HG02943 (cell line): ENCODE measurements at regions not wholly inside any gene's neighbourhood (a gene's known extent, or its start where the extent isn't known, plus 50 kb on each side); places are given as distances from the start of the nearest gene placed in this dataset.
"Not testable (repeated sequence)": the region's sequence is repeated elsewhere in the genome, so short reads cannot be mapped to it uniquely, and the experiment has no call there.

ENCODE experiments used
- ATAC-seq: cut with Tn5 transposase; IDR thresholded peaks from one replicate; pipeline ENCODE4 v1.9.1; 2021; ENCODE audit warnings: mild to moderate bottlenecking, low read depth, moderate library complexity; ENCODE audit not compliant: unreplicated experiment

DNA sequence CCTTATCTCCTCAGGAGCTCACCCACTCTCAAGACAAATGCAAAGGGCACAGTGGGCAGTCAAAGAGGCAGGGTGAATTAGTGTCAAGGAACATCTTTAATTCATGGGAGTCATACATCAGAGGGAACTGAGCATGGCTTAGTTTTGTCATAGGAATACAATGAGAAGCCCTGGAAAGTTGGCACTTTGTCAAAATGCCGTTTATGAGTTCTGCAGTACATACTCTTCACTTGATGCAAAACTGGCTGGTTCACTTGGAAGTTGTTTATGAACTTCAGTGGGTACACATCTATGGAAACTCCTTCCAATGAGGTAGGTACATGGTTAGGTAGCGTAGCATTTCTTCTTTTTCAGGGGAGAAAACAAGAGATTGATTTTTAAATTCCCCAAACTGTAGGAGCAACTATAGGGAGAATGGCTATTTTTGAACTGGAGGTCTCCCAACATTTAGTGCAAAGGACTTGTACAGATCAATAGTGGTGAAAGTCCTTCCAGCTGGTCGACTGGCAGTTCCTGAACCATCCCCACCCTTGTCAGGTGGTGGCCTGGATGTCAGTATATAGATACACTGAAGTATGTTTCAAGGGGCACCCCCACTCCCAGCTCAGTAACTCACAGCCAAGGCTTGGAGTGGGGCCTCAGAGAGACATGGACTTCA lies 580.5 kb downstream of the REEP3 start:
- ATAC-seq, result no peak

DNA sequence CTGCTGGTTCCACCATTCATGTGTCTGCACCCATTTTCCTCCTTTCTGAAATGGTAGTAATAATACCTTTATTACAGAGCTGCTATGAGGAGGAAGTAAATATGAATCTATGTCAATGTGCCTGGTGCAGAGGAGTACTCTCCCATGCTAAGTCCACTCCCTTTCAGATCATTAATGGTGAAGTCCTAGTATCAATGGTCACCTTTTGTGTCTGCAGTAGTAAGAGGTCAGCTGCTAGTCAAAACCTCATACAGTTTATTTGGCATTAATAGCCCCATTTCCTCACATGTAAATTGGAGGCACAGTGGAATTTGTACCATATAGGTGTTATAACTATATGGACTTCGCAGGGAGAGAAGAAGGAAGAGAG lies 581.0 kb downstream of the REEP3 start:
- no peak for ATAC-seq

DNA sequence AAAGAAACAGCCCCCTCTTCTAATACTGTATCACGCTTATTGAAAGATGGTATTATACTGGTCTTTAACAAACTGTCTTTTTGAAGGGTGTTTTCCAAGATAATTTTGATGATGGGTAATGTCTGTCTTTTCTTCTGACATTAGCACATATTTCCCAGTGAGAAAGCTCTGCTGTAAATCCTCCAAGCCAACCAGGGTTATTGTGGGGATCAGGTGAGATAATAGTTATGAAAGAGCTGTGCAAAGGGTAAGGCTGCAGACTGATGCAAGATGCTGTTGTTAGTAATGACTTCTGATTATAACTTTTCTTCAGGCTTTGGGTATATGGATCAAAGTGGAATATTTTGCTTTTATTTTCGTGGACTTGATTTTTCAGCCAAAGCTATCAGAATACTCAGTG lies 581.7 kb downstream of the REEP3 start:
- no peak for ATAC-seq

DNA sequence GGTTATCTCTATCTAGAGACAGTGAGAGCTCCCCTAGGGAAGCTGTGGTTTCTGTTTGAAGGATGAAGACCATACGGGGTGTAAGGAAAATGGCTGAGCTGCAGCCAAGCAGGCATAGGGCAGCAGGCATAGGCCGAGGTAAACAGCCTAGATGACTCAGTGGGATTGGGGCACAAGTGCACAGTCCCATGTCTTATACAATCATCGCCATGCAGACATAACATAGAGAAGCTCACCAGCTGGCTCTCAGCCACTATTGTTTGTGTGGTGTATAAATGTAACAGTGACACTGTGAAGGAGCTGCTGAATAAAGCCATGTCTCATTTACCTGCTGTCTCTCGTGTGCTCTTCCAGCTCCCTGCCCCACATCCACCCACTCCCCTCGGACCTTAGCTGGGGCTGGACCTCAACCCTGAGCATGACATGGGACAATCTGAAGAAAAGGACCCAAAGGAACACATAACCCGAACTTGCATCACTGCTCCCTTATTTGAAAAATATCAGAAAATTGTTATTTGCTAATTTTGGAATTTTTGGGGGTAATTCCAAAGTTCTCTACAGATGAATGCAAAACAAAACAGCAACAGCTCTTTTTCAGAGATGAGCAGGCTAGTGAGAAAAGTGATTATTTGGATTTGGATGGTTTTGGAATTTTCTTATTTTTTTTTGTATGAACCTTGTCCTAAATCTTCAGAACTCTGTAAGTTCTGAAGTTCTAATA lies 582.7 kb downstream of the REEP3 start:
- no peak for ATAC-seq

DNA sequence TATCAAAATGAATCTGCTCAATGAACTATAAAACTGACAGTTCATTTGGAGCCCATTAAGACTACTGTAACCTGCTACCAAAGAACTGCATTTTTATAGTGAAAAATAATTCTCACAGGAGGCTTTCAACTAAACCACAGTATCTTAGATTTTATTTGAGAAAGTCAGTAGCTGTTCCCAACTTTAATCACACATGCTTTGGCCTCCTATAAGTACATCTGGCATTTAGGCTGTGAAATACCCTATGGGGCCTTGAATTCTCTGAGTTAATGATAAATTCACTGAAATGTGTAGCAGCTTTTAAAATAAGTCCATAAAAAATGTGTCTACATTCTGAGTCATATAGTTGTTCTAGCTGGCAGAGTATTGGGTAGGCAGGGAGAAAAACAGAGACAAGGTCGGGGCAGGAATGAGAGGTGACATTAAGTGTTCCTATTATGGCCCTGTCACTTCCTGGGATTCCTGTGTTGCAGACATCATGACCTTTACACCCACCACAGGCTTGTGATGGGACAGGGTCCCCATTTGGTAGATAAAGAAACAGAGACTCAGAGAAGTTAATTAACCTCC lies 588.8 kb downstream of the REEP3 start:
- ATAC-seq, result no peak

DNA sequence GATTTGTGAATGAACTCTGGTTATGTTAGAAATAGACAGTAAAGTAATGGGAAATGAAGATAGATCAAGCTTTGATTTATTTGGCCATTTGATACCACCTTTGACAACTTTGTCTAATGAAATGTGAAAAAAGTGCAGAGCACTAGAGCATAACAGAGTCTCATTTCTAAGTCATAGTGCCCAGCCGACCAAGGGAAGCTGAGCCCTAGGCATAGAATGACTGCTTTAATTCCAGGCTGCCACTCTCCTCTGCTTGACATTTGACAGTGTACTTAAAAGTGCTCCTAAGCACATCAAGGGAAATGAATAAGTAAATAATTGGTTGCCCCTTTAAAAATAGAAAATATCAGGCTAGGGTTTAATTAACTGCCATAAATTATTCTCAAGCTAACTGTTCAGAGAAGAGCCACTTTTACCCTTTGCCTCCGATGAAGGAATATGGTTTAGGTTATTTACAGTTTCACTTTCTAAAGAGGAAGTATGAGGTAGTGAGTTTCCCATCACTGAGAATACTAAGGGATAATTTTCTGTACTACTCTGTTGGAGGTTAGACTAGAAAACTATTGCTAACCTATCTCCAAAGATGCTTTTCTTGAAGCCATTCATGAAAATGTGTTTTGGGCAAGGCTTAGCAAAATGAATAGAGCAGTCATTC lies 591.6 kb downstream of the REEP3 start:
- ATAC-seq, result no peak

DNA sequence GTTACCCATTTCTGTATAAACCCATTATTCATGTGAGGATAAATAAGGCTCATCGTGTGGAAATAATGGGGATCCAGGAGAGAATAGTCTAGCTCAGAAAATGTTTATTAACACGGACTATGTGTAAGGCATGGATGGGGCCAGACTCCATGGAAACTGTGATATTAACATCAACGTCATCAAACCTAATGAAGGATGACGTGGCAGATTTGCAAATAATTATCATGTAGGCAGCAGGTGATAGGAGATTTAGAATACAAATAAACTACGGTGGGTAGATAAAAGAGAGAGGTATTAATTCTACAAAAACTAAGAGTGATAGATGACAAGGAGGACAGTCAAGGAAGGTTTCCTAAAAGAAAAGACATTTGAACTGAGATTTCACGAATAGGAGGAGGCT lies 592.2 kb downstream of the REEP3 start:
- no peak for ATAC-seq

DNA sequence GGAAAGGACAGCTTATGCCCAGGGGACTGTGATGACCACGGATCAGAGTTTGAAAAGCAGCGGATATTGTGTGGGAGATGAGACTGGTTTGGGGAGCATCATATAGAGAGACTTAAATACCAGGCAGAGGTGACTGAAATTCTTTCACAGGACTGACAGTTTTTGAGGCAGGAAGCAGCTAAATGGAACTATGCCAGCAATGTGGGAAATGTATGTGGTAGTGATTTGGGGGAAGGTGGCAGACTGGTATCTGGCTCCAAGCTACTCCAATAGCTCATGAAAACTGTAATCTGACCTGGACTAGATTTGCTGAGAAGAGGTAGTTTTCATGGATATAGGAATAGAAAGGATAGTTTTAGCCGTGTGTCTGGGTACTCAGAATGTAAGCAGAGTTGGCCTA lies 592.6 kb downstream of the REEP3 start:
- ATAC-seq, result no peak

DNA sequence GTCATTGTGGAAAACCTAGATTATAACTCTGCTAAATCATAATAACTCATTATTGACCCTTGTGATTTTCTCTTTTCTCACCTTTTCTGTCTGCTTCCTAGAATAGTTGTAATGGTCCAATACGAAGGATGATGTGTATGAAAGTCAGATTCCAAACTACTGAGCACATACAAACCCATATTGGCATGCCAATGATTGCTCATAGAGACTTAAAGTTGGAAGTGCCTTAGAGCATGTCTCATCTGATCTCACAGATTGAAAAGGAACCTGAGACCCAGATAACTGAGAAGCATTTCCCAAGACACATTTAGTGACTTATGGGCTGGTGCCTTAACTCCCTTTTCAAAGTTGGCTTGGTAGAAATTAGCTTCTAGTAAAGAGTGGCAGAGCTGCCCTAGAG lies 594.3 kb downstream of the REEP3 start:
- no peak for ATAC-seq

DNA sequence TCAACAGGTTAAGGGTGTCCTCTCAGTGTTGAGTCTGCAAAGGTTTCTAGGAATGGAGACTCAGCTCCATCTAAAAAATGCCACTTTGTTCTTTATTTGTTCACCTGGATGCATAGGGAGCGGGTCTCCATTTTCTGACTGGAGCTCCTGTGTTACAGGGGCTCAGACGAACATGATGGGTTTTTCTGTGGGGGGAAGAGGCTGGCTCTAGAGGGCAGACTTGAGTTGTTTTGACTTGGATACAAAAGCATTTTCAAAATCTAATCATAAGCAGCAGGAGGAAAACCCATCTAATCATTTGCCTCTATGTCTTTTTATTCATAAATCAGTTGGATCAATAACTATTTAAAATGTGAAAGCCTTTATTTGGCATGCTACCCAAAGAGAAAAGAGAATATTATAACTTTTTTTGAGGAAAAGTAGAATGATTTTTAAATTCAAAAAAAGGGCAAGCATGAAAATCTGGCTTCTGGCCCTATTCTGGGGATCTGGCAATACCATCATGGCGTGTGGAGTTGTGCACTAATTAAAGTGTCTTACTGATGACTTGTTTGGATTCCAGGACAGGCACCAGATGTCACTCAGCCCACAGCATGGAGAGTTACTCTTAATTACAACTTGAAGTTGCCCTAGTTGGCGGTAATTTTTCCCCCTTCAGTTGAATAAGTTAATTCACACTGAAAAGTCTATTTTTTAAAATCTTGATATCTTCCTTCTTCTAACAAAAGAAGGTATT lies 594.9 kb downstream of the REEP3 start:
- no peak for ATAC-seq

DNA sequence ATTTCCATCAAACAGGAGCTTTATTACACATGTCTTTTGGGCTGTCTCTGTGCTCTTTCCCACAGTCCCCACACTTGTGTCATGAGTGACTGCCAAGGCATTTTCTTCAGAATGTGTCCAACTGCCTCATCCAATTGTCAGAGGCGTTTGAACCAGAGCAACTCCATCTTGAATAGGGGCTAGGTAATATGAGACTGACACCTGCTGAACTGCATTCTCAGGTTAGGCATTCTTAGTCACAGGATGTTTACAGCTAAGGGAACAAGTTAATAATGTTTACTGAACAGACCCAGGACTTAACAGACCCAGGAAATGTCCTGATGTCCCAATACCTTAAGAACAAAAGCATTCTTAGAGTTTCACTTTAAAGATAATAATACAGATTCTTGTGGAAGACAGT lies 595.5 kb downstream of the REEP3 start:
- ATAC-seq, result no peak

DNA sequence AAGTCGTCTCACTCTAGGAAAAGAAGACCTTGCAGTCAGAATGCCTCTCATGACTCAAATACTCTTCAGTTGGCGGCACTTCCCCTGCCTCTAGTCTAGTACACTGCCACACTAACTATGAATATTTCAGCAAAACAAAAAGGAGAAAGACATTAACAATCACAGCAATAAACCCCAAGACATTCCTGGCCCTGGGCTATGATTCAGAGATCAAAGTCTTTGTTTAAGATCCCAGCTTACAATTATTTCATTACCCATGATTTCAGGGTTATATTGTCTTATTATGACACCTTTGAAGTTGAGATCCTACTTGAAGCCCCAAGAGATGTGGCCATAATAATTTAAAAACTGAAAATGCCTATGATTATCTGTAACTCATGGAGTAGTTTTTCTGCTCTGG lies 597.5 kb downstream of the REEP3 start:
- no peak for ATAC-seq

DNA sequence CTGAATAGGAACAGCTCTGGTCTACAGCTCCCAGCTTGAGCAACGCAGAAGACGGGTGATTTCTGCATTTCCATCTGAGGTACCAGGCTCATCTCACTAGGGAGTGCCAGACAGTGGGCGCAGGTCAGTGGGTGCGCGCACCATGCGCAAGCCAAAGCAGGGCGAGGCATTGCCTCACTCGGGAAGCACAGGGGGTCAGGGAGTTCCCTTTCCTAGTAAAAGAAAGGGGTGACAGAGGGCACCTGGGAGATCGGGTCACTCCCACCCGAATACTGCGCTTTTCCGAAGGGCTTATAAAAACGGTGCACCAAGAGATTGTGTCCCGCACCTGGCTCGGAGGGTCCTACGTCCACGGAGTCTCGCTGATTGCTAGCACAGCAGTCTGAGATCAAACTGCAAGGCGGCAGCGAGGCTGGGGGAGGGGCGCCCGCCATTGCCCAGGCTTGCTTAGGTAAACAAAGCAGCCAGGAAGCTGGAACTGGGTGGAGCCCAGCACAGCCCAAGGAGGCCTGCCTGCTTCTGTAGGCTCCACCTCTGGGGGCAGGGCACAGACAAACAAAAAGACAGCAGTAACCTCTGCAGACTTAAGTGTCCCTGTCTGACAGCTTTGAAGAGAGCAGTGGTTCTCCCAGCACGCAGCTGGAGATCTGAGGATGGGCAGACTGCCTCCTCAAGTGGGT lies 599.2 kb downstream of the REEP3 start:
- ATAC-seq, result not testable (repeated sequence)

DNA sequence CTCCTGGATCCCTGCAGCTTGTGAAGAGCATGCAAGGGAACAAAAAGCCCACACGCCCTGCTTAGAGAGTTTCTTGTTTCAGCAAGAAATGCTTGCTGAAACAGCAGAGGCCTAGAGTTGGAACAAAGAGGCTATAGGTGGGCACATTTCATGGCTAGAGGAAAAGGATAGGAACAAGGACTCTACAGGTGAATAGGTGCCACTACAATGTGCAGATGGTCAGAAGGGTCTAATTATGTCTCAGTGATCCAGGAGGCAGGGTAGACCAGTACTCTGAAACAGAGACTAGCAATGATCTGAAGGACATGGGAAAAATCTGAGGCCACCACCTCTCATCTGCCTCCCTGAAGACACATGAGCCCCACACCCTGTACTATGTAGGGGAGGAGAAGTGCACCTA lies 609.0 kb downstream of the REEP3 start:
- no peak for ATAC-seq

DNA sequence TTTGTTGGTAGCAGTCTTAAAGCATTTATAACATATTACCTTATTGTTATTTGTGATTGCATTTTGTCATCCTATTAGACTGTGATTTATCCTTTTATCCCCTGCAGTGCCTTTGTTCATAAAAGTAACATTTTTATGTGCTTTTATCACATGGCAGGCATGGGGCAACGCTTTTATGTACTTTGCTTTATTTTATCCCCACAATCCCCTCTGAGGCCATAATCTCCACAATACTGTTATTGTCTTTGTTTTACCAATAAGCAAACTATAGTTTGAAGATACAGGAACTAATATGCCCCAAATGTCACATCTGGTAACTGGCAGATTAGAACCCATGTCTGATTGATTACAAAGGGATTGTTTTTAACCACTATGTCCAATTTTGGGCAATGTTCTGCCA lies 613.5 kb downstream of the REEP3 start:
- ATAC-seq, result no peak

DNA sequence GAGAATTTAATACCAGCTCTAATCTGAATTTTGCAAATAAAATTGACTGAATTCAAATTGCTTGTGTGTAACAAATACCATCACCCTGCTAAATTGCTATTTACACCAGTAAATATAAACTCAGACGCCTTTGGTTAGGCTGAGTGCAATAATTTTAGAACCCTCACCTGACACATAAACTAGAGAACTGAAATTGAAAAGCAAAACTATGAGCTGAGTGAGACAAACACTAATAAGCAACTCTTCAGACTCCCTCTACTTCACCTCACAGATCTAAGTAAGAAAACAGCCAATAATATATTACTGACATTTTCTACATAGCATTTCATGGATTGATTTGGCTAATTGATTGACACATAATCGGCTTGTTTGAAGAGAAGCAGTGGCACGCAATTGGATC lies 621.2 kb downstream of the REEP3 start:
- ATAC-seq, result no peak

DNA sequence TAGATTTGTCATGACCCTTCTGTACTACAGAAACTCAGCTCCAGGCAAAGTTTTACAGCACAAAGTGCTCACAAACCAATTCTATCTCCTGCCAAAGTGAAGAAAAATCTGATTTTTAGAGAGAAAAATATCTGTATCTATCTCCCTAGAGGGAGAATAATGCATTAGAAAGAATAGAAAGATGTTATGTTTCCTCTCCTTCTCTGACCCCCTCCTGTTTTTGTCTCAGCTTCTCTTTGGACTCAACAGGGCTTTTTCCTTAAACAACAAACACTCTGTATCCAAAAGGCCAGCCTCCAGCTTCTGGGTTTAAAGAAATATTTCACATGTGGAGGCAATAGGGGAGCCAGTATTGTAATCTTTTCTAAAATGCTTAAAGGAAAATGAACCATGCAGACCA lies 627.4 kb downstream of the REEP3 start:
- no peak for ATAC-seq

DNA sequence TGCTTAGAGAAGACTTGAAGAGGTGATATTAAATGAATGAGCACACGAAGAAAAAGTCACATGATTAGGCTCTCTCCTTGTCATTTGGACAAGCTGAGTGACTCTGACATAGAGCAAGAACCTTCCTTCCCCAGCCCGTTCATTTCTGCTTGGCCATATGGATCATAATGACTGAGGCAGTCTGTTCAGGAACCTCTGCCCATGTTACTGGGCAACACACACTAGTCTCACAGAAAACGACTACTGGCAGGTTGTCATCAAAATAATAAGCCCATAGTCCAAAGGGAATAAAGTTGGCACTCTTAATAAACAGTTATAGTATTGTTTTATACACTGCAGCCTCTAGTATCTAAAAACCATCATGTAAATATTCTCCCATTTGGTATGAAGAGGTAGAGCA lies 635.0 kb downstream of the REEP3 start:
- ATAC-seq, result no peak

DNA sequence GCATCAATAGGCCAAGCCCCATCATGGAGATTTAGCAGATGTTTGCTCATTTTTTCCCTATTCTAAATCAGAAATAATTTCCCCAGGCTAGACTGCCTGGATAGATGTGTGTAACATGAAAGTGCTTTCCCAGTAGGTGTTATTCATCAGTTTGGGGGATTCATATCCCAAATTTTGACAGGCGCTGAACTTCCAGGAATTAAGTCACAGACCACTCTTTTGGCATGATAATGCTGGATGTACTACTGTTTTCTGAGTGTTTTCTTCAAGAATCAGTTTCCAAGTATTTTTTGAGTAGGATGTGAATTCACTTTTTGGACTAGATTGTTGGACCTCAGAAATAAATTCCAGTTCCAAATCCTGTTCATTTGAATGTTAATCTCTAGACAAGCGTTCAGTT lies 637.4 kb downstream of the REEP3 start:
- no peak for ATAC-seq
